HG02981 (cell line): ENCODE measurements at regions not wholly inside any gene's neighbourhood (a gene's known extent, or its start where the extent isn't known, plus 50 kb on each side); places are given as distances from the start of the nearest gene placed in this dataset.

Experiments used
- ATAC-seq: cut with Tn5 transposase; IDR thresholded peaks from one replicate; pipeline ENCODE4 v1.9.1; 2021; ENCODE audit warnings: mild to moderate bottlenecking, moderate library complexity; ENCODE audit not compliant: unreplicated experiment

DNA sequence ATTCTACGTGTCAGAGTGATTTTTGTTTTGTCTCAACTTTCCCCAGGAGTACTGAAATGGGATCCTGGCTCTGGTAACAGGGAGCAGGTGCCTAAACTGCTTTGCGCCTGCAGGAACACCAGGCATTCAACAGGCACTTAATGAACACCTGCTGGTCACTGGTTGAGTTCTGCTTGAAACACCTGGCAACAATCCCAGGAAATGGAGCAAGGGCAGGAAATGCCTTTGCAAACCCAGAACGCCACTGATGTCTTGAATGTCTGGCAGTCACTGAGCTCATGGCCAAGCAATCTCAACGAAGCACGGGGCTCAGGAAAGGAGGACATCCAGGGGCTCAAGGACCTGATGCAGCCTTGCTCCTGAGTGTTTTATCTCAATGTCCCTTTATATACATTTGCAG, 360.0 kb upstream of the RAB6C start:
- ATAC-seq, result no peak

GRCh38 chr2:129620411-129620810, 359.1 kb upstream of the RAB6C start:
- ATAC-seq, result no peak

GRCh38 chr2:129623783-129624182, 355.7 kb upstream of the RAB6C start:
- ATAC-seq, result no peak

GRCh38 chr2:129627437-129627836, 352.0 kb upstream of the RAB6C start:
- no peak for ATAC-seq

DNA sequence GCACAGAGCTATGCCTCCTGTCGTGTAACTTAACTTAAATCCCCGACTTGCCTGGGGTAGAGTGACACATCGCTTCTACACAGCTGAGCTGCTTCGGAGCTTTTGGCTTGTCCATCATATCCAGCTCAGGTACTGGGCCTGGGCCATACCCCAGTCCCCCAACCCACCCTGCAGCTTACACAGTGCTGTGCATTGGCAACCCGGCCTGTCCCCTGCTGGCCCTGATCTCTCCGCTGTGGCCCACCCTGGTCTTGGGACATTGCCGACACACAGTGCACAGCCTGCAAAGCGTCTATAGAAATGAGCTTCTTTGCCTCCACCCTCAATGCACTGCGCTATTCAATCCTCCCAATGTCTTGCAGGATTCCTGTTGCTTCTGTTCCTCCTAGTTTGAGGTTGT, 342.8 kb upstream of the RAB6C start:
- no peak for ATAC-seq

- no peak for ATAC-seq
Measured at GRCh38 chr2:129641371-129641770, 338.1 kb upstream of the RAB6C start.

- no peak for ATAC-seq
Measured at GRCh38 chr2:129642526-129643043, 336.9 kb upstream of the RAB6C start.

DNA sequence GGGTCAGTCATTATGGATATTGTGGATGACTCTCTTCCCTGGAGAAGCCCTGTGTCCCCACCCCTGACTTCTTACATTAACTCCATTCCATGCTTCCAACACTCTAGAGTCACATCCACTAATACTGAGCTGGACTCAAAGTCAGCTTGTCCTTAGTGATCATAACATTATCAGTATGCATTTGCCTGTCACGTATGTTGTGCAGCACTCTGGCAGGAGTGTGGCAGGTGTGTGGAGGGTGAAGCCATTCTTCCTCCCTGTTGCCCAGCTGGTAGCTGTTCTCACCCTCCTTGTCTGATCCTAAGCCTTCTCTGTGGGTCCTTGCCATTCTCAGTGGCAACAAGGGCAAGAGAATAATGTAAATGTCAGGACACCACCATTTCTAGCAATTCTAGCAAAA, 334.1 kb upstream of the RAB6C start:
- no peak for ATAC-seq

GRCh38 chr2:129646107-129646506, 333.4 kb upstream of the RAB6C start:
- no peak for ATAC-seq

GRCh38 chr2:129653246-129653645, 326.2 kb upstream of the RAB6C start:
- ATAC-seq, result no peak

GRCh38 chr2:129654331-129654730, 325.1 kb upstream of the RAB6C start:
- no peak for ATAC-seq

DNA sequence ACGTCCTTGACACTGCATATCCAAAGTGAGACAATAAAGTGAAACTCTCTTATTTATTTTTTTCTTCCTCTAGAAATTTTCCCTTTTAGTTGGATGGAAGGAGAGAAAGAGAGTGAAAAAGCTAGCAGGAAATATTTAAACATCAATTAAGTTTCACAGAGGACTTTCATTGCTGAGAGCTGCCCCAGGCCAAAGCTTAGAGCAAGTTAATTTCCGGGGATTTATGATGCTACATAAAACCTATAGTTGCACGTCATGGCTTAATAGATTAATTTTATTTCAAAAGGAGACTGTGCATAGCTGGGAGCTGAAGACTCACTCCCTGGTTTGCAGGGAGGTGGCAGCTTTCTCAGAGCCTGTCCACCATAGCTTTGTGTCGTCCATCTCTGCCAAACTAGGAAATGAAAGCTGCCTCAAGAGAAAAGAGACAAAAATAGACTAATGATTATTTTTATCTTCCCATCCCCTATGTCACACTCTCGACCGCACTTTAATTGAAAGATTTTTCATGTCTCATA, 323.3 kb upstream of the RAB6C start:
- ATAC-seq, result no peak

- no peak for ATAC-seq
Measured at GRCh38 chr2:129658430-129658829, 321.0 kb upstream of the RAB6C start.

DNA sequence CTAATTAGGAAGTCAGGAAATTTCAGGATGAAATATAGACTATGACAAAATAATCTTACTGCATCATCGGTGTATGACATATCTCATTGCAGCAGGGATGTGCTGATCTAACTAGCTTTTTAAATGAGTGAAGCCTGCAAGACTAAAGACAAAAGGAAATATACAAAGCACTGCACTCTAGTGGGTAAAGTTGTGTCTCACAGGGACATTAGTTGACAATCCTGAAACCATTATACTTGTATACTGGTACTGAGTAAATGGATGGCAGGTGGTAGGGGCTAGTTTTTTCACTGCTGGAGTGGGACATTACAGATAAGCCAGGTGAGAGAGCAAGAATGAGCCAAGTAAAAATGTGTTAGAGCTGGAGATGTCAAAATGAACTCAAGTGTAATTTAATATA, 317.5 kb upstream of the RAB6C start:
- no peak for ATAC-seq

DNA sequence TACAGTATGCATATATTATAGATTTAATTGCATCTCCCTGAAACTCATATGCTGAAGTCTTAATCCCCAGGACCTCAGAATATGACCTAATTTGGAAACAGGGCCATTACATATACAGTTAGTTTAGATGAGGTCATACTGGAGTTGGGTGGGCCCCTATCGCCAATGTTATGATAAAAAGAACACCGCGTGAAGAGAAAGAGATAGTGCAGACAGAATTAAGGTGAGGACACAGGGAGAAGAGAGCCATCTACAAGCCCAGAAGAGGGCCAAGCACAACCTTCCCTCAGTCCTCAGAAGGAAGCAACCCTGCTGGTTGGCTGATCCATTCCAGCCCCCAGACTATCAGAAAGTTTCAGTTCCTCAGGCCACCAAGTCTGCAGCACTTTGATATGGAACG, 311.9 kb upstream of the RAB6C start:
- ATAC-seq, result no peak

DNA sequence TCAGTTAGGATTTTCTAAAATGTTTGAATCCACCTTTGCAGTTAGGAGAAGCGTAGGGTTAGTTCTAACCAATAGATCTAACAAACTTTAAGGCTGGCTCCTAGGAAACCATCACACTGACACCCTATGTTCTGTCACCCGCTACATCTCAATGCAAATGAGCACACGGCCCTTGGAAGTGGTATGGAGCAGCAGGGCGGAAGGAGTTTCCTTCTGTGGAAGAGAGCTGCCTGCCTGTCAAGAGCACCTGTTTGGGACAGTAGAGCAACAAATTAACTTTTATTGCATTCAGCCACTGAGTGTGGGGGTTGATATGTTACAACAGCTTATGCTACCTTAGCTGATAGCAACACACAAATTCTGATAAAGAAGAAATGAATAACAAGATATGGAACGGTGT, 306.9 kb upstream of the RAB6C start:
- no peak for ATAC-seq

- ATAC-seq, result no peak
Measured at GRCh38 chr2:129673234-129673633, 306.2 kb upstream of the RAB6C start.

DNA sequence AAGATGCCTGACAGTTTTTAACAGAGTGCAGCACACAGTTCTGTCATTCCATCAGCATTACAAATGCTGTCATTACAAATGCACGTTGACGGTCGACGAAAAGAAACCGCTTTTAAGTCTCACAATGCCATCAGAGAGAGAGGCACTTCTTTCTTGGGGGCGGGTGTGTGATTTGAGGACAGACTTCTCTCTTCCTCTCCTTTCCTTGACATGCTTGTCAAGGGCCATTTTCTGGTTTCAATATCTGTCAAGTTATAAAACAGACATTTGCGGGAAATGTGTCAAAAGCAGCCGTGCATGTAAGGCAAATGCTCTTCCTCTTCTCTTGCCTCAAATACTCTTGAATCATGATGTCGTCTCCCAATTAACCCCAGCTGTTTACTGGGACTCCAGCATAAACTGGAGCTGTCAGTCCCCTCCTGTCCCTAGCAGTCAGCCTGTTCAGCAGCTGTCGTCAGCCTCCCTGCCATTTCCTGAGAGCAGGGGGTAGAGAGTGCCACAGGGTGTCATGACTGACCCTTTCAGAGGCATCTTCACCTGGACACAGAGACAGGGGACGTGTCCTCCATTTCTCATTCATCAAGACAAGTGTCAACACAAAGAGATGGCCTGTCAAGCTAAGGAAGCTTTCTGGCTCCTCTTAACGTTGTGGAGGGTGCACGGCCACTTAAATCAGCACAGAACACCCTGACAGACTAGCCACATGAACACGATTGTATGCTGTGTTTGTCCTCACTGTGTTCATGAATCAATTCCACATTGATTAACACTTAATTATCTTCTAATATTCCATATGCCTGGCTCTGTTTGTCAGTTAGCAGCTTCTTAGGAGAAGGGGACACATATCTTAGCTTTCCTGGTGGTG, 305.4 kb upstream of the RAB6C start:
- no peak for ATAC-seq

DNA sequence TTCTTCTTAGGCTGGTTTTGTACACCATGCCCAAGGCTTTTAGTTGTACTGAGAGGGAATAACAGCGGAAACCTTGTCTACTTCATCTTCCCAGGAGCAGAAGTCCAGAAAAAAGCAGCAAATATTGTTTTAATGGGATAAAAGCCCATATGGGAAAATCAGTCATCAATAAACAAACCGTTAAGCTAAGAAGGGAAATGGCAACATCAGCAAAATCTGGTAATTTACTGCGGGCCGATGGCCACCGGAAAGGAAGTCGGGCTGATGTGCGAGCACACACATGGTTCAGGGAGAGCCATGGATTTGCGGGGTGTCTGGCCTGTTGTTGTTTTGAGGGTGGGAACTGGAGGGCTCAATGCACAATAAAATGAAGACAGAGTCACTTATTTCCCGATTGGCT, 300.7 kb upstream of the RAB6C start:
- no peak for ATAC-seq

- ATAC-seq, result no peak
Measured at GRCh38 chr2:129681788-129682187, 297.7 kb upstream of the RAB6C start.

GRCh38 chr2:129689653-129690448, 289.6 kb upstream of the RAB6C start:
- no peak for ATAC-seq

DNA sequence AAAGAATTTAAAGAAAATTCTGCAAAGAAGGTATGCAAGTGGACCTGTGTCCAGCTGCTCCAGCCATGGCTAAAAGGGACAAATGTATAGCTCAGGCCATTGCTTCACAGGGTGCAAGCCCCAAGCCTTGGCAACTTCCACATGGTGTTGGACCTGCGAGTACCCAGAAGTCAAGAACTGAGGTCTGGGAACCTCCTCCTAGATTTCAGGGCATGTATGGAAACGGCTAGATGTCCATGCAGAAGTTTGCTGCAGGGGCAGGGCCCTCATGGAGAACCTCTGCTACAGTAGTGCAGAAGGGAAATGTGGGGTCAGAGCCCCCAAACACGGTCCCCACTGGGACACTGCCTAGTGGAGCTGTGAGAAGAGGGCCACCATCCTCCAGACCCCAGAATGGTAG, 284.0 kb upstream of the RAB6C start:
- no peak for ATAC-seq
